ENCODE measurements at regions not wholly inside any gene's neighbourhood (a gene's known extent, or its start where the extent isn't known, plus 50 kb on each side); places are given as distances from the start of the nearest gene placed in this dataset.
A peak's percentile ranks its signal among the peaks of the same experiment; 100 is the strongest.

DNA sequence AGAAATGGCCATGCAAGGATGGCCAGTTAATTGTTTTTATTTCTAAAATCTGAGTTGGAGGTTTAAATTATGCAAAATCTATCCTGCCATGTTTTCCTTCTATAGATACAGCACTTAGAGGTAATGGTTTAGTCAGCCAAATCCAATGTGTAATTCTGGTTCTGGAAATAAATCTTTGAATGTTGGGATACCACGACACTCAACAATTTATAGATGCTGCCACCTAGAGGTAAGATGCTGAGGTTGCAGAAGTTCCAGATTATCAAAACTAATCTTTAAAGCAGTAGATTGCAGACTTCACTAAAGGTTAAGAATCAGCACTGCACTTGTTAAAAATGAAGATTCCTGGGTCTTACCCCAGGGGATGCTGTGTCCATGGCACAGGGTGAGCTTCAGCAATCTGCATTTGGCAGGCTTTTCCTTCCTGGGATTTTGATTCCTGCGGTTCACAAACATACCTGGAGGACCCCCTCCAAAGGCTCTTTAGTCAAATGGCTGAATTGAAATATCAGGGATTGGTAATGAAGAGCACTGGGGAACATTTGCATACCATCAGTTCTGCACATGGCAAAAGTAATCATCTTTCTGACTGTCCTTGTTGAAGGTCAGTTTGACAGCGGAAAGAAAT is 53.4 kb upstream of the ANO4 start:
- peak in 1 of 2 donors; percentile 42 for DNase-seq

DNA sequence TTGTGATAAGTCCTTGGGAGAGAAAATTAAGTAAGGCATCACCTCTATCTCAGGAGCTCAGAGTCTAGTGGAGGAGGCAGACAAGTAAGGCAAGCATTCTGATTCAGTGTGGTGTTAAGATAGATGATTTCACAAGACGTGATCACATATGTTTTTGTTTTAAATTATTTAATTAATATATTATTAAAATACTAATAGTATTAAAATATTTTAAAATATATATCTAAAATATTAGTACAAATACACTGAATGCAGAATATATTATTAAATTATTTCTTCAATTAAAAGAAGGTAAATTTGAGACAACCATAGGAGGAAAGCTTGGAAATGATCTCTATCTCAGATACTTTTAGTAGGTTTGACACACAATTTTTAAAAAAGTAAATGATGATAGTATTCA is 51.5 kb upstream of the ANO4 start:
- no peak for DNase-seq
